ENCODE measurements at regions not wholly inside any gene's neighbourhood (a gene's known extent, or its start where the extent isn't known, plus 50 kb on each side); places are given as distances from the start of the nearest gene placed in this dataset.

DNA sequence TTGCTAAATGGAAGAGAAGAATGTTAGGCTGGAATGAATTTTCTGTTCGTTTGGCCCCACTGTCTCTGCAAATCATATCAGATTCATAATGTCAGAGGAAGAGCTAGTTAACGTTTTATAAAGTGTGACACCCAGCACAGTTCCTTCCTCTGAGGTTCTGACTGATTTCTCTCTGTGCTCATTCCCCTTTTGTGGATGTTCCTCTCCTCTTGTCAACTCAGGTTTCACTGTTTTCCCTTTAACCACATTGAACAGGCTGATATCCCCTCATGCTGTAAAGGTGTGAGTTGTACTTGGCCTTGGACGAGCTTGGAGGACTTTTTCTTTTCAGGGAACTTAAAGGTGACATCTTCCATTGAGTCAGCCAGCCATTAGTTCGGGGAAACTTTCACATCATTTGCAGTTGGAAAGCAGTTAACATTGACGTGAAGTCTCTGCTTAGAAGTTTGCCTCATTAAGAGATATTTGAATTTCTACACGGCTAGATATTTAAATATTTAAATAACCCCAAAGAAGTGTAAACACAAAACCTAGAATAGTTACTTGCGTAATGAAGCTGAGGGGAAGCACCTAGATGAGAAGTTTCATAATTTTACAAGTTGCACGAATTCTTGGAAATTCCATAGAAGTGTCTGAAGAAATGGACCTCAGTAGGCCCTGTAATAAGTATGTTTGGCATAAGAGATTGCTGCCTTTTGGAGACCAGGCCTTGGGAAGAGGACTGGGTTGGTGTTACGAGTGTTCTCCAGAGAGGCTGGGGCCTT, 101.5 kb upstream of the EGR2 start:
- no peak overlapping the region for H3K4me3 Mint-ChIP-seq (ENCODE audit: unreplicated experiment)
- peaks cover 1% of the 10 kb centered on the region for H3K27me3 Mint-ChIP-seq (ENCODE audit: unreplicated experiment)
- no peak for DNase-seq (ENCODE audit: low spot score)
- no peaks in the 10 kb centered on the region for H3K9me3 Mint-ChIP-seq (ENCODE audit: unreplicated experiment)
- H3K36me3 Mint-ChIP-seq (ENCODE audit: low read depth, unreplicated experiment) = no peaks in the 10 kb centered on the region
- no peak overlapping the region for H3K27ac Mint-ChIP-seq (ENCODE audit: unreplicated experiment)
- TF ChIP-seq CTCF (IDR thresholded peaks at IDR 0.05; ENCODE audit: unreplicated experiment) = no peak
- peaks cover 8% of the 10 kb centered on the region for H3K4me1 Mint-ChIP-seq (ENCODE audit: unreplicated experiment)

DNA sequence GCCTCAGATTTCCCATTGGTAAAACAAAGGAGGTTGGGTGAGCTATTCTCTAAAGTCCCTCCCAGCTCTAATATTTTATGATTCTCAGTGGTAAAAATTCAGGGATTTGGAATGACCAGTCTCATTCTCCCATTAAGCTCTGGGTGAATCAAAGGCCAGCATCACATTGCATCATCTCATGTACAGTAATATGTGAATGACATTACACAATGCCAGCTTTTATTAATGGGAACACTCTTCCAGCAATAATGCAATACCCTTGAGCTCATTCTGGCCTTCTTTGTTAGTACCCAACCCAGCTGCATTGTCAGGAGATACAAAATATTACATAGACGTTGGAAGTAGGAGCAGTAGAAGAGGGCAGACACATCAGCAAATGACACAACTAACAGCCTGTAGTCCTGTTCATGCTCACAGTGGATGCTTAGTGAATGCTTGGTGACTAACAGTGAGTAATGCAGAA, 100.0 kb upstream of the EGR2 start:
- no peak for TF ChIP-seq CTCF (IDR thresholded peaks at IDR 0.05; ENCODE audit: unreplicated experiment)
- Mint-ChIP-seq H3K9me3 (ENCODE audit: unreplicated experiment) (no peaks in the 10 kb centered on the region), H3K27me3 (ENCODE audit: unreplicated experiment) (peaks cover 1% of the 10 kb centered on the region), H3K4me1 (ENCODE audit: unreplicated experiment) (peaks cover 8% of the 10 kb centered on the region), H3K36me3 (ENCODE audit: low read depth, unreplicated experiment) (no peaks in the 10 kb centered on the region), H3K27ac (ENCODE audit: unreplicated experiment) (no peak overlapping the region), H3K4me3 (ENCODE audit: unreplicated experiment) (no peak overlapping the region)
- DNase-seq (ENCODE audit: low spot score) = no peak

- H3K27ac Mint-ChIP-seq (ENCODE audit: unreplicated experiment) = no peak overlapping the region
- H3K9me3 Mint-ChIP-seq (ENCODE audit: unreplicated experiment) = no peaks in the 10 kb centered on the region
- DNase-seq (ENCODE audit: low spot score) = no peak
These were observed 99.0 kb upstream of the EGR2 start for GRCh38 chr10:62915158-62915557.

DNA sequence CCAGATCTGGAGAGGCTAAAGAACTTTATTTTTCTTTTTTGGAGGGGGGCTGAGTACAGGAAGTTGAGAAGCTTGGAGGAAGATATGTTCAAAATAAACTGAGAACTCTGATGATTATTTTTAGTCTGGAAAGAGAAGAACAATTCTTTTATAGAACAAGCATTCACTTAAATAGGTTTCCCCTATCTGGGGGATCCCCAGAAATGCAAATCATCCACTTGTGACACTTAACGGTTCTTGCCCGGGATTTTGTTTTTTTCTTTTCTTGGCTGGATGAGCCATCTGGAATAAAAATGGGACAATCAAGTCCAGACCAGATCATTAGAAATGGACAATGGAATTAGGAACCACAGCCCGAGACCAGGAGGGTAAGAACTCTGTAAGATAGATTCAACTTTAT, 95.9 kb upstream of the EGR2 start:
- H3K4me1 Mint-ChIP-seq (ENCODE audit: unreplicated experiment) = peaks cover 8% of the 10 kb centered on the region
- H3K27ac Mint-ChIP-seq (ENCODE audit: unreplicated experiment) = no peak overlapping the region
- no peak overlapping the region for H3K4me3 Mint-ChIP-seq (ENCODE audit: unreplicated experiment)
- H3K27me3 Mint-ChIP-seq (ENCODE audit: unreplicated experiment) = peaks cover 1% of the 10 kb centered on the region
- H3K9me3 Mint-ChIP-seq (ENCODE audit: unreplicated experiment) = no peaks in the 10 kb centered on the region
- TF ChIP-seq CTCF (IDR thresholded peaks at IDR 0.05; ENCODE audit: unreplicated experiment) = no peak
- DNase-seq (ENCODE audit: low spot score) = no peak
- no peaks in the 10 kb centered on the region for H3K36me3 Mint-ChIP-seq (ENCODE audit: low read depth, unreplicated experiment)

More at GRCh38 chr10:62915158-62915557, 99.0 kb upstream of the EGR2 start:
- Mint-ChIP-seq H3K36me3 (ENCODE audit: low read depth, unreplicated experiment) (no peaks in the 10 kb centered on the region), H3K27me3 (ENCODE audit: unreplicated experiment) (peaks cover 1% of the 10 kb centered on the region), H3K4me1 (ENCODE audit: unreplicated experiment) (peaks cover 8% of the 10 kb centered on the region), H3K4me3 (ENCODE audit: unreplicated experiment) (no peak overlapping the region)
- no peak for TF ChIP-seq CTCF (IDR thresholded peaks at IDR 0.05; ENCODE audit: unreplicated experiment)

DNA sequence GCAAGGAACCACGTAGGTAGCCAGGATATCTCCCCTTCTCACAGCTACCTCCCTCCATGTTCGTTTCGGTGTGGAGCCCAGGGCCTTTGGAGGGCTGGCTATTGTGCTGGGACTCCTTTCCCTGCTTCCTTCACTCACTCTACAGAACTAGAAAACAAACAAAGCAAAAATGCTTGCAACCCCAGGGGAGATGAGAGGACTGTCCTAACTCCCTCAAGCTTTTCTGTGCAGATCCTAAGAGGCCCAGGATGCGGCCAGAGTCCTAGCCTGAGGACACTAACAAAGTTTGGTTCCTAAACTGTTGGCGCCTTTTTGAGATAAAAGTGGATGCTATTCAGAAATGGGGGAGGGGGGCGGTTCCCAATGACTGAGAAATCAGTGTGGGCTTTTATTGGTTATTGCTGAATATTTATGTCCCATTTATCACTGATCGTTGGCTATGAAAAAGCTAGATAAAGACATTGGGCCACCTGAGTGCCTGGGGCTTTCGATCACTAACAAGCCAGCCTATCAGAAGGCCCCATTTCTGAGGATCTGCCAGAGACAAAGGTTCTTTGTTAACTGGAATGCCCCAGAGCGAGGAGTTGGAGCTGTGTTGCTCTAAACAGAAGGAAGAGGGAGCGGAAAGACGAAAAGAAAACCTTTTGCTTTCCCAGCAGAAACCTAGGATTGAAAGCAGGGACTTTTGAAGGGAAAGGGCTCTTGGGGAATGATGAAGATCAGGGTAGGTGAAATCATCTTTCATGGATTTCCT, 95.2 kb upstream of the EGR2 start:
- Mint-ChIP-seq H3K36me3 (ENCODE audit: low read depth, unreplicated experiment) (no peaks in the 10 kb centered on the region), H3K4me1 (ENCODE audit: unreplicated experiment) (peaks cover 8% of the 10 kb centered on the region), H3K27ac (ENCODE audit: unreplicated experiment) (no peak overlapping the region), H3K9me3 (ENCODE audit: unreplicated experiment) (no peaks in the 10 kb centered on the region), H3K4me3 (ENCODE audit: unreplicated experiment) (no peak overlapping the region), H3K27me3 (ENCODE audit: unreplicated experiment) (peaks cover 1% of the 10 kb centered on the region)
- no peak for TF ChIP-seq CTCF (IDR thresholded peaks at IDR 0.05; ENCODE audit: unreplicated experiment)
- no peak for DNase-seq (ENCODE audit: low spot score)

Data from endothelial cell (in vitro differentiated cells).